HepG2 (cell line): ENCODE measurements at regions not wholly inside any gene's neighbourhood (a gene's known extent, or its start where the extent isn't known, plus 50 kb on each side); places are given as distances from the start of the nearest gene placed in this dataset.

Source experiments
- ATAC-seq: fragments of 200-7000 bp; cut with Tn5 transposase; 3 replicates; pipeline ENCODE4 v1.9.1; 2020; ENCODE audit warnings: mild to moderate bottlenecking, moderate library complexity
- BruUV-seq: library from RNA; stranded (reverse); fragments of 400-500 nt; replicated peaks from 2 replicates; lab custom pipeline; 2021; lab: Mats Ljungman, UMichigan
- CTCF ChIA-PET: fragments of 300-600 bp; formaldehyde crosslinking; extraction: SDS; loops from one replicate; lab custom pipeline; 2021; ENCODE audit warnings: low total read pairs, inconsistent platforms, low intra/inter-chr PET ratio; lab: Yijun Ruan, JAX
- POLR2A ChIA-PET: fragments of 350-600 bp; sonication (Branson Sonifier 250); formaldehyde crosslinking; loops from one replicate; lab custom pipeline; 2020; ENCODE audit warnings: antibody characterized with exemption, inconsistent platforms; lab: Yijun Ruan, JAX
- DNase-seq: peaks from one replicate; pipeline ENCODE4 v3.0.0-alpha.2; 2015; ENCODE audit warnings: low spot score
- FAIRE-seq: peaks from 3 replicates; lab custom pipeline; 2011; peaks lifted over from hg19 to GRCh38; lab: Jason Lieb, UNC
- H2AFZ ChIP-seq: one replicate; pipeline ENCODE4 v1.6.1; 2011; ENCODE audit warnings: low read length, inconsistent platforms
- H3K27ac ChIP-seq: fragments of 300-600 bp; 3 replicates; pipeline ENCODE4 v1.8.0; 2011; ENCODE audit warnings: mixed run types, mild to moderate bottlenecking, mixed read lengths, low read length, inconsistent platforms; ENCODE audit not compliant: insufficient read depth; ENCODE audit errors: extremely low read length
- H3K27me3 ChIP-seq, 2 experiments: fragments of 200-600 bp in 1 of 2; 2 replicates in 1 of 2; 3 replicates in 1 of 2; pipeline versions ENCODE4 v1.6.0 to v1.8.0; 2011; ENCODE audit warnings: low read length in 2 of 2, mild to moderate bottlenecking in 2 of 2, moderate library complexity in 2 of 2, inconsistent platforms in 1 of 2; ENCODE audit not compliant: insufficient read depth in 2 of 2, control insufficient read depth in 1 of 2
- H3K36me3 ChIP-seq, 2 experiments: fragments of 200-600 bp in 1 of 2; replicated peaks in 1 of 2; 2 replicates in 1 of 2; 3 replicates in 1 of 2; pipeline versions ENCODE4 v1.5.1 to v1.8.0; 2011; ENCODE audit warnings: low read length in 2 of 2, inconsistent platforms in 1 of 2; ENCODE audit not compliant: insufficient read depth in 2 of 2, control insufficient read depth in 1 of 2
- H3K4me1 ChIP-seq: 2 replicates; pipeline ENCODE4 v1.5.1; 2012; ENCODE audit warnings: low read length, inconsistent platforms; ENCODE audit not compliant: insufficient read depth
- H3K4me2 ChIP-seq: 2 replicates; pipeline ENCODE4 v1.6.0; 2011; ENCODE audit warnings: low read depth, low read length, inconsistent platforms
- H3K4me3 ChIP-seq, 3 experiments: fragments of 200-600 bp in 1 of 3; sonication (generic), shearing (Covaris generic) in 1 of 3; replicated peaks in 1 of 3; 2 replicates each; pipeline ENCODE4 v1.5.1; 2011 to 2016; ENCODE audit warnings: low read length in 3 of 3, inconsistent platforms in 2 of 3, low read depth in 2 of 3, mild to moderate bottlenecking in 2 of 3, control low read depth in 1 of 3, mixed read lengths in 1 of 3; ENCODE audit not compliant: insufficient read depth in 1 of 3
- H3K79me2 ChIP-seq: one replicate; pipeline ENCODE4 v1.6.1; 2011; ENCODE audit warnings: low read length, inconsistent platforms; ENCODE audit not compliant: insufficient read depth
- H3K9ac ChIP-seq: 2 replicates; pipeline ENCODE4 v1.6.0; 2011; ENCODE audit warnings: mild to moderate bottlenecking, low read depth, low read length, inconsistent platforms; ENCODE audit not compliant: insufficient read depth
- H3K9me3 ChIP-seq: 2 replicates; pipeline ENCODE4 v1.5.1; 2012; ENCODE audit warnings: mild to moderate bottlenecking, low read length
- H4K20me1 ChIP-seq: 2 replicates; pipeline ENCODE4 v1.6.0; 2011; ENCODE audit warnings: inconsistent platforms, mild to moderate bottlenecking, low read length, moderate library complexity; ENCODE audit not compliant: insufficient read depth
- GPN1 ChIP-seq: sonication (generic); formaldehyde crosslinking; IDR thresholded peaks from 2 replicates; pipeline ENCODE4 v1.5.1; 2020; ENCODE audit warnings: missing genetic modification reagents, borderline replicate concordance
- HNRNPH1 ChIP-seq: fragments of 200-400 bp; formaldehyde crosslinking; optimal IDR thresholded peaks from 2 replicates; pipeline ENCODE3; 2017; ENCODE audit warnings: mild to moderate bottlenecking, low read depth, low read length
- KDM2A ChIP-seq: sonication (generic); formaldehyde crosslinking; IDR thresholded peaks from 2 replicates; pipeline ENCODE4 v1.4.0; 2020; ENCODE audit warnings: low read depth, missing genetic modification reagents, borderline replicate concordance
- MBD4 ChIP-seq: IDR thresholded peaks from 2 replicates; pipeline ENCODE4 v1.6.1; 2012; ENCODE audit warnings: low read length, inconsistent platforms, borderline replicate concordance
- MTA1 ChIP-seq: sonication (generic); formaldehyde crosslinking; IDR thresholded peaks from 2 replicates; pipeline ENCODE4 v1.4.0; 2020; ENCODE audit warnings: missing genetic modification reagents, mild to moderate bottlenecking, borderline replicate concordance
- MYNN ChIP-seq: sonication (generic); formaldehyde crosslinking; IDR thresholded peaks from 2 replicates; pipeline ENCODE4 v1.4.0; 2020; ENCODE audit warnings: mild to moderate bottlenecking, low read depth, missing genetic modification reagents
- NFYB ChIP-seq: sonication (generic); formaldehyde crosslinking; IDR thresholded peaks from 2 replicates; pipeline ENCODE4 v1.4.0; 2020; ENCODE audit warnings: missing genetic modification reagents
- SAFB2 ChIP-seq: sonication (generic); formaldehyde crosslinking; IDR thresholded peaks from 2 replicates; pipeline ENCODE4 v1.5.1; 2020; ENCODE audit warnings: missing genetic modification reagents, low read depth, mild to moderate bottlenecking, borderline replicate concordance
- SMC3 ChIP-seq: IDR thresholded peaks from 2 replicates; pipeline ENCODE4 v1.6.1; 2011; ENCODE audit warnings: low read length, improper control_type of control experiment
- ZFP36 ChIP-seq: fragments of 150-350 bp; IDR thresholded peaks from 2 replicates; pipeline ENCODE4 v1.6.1; 2018; ENCODE audit warnings: borderline replicate concordance, low read length, low read depth; ENCODE audit not compliant: partially characterized antibody
- ZKSCAN1 ChIP-seq: fragments of 150-350 bp; IDR thresholded peaks from 2 replicates; pipeline ENCODE4 v1.6.1; 2014; ENCODE audit warnings: low read length
- ZNF10 ChIP-seq: sonication (generic); formaldehyde crosslinking; IDR thresholded peaks from 2 replicates; pipeline ENCODE4 v1.4.0; 2020; ENCODE audit warnings: mild to moderate bottlenecking, low read depth, missing genetic modification reagents, borderline replicate concordance
- ZNF572 ChIP-seq: sonication (generic); formaldehyde crosslinking; IDR thresholded peaks from 2 replicates; pipeline ENCODE4 v1.5.1; 2020; ENCODE audit warnings: mild to moderate bottlenecking, missing genetic modification reagents
- WGBS: methylation state at CpG from one replicate; pipeline ENCODE4 v1.1.6; 2017; ENCODE audit warnings: low lambda C conversion rate; 5-methylcytosine and 5-hydroxymethylcytosine counted together
- in situ Hi-C: cut with HindIII; loops from 2 replicates; pipeline ENCODE4 v1.10.0; 2017; ENCODE audit warnings: low pct_unique_long_range_greater_than_20kb; ENCODE audit not compliant: extremely low pct_ligation_motif_present
- intact Hi-C: fragments of 100-400 bp; cut with micrococcal nuclease; formaldehyde crosslinking; loops from one replicate; pipeline ENCODE4 v1.10.0; 2022; ENCODE audit not compliant: unreplicated experiment
- TF ChIP-seq, protein P1 (sequence below): sonication (generic); formaldehyde crosslinking; IDR thresholded peaks from 2 replicates; pipeline ENCODE4 v1.5.1; 2020; ENCODE audit warnings: missing genetic modification reagents, mild to moderate bottlenecking, borderline replicate concordance

DNA sequence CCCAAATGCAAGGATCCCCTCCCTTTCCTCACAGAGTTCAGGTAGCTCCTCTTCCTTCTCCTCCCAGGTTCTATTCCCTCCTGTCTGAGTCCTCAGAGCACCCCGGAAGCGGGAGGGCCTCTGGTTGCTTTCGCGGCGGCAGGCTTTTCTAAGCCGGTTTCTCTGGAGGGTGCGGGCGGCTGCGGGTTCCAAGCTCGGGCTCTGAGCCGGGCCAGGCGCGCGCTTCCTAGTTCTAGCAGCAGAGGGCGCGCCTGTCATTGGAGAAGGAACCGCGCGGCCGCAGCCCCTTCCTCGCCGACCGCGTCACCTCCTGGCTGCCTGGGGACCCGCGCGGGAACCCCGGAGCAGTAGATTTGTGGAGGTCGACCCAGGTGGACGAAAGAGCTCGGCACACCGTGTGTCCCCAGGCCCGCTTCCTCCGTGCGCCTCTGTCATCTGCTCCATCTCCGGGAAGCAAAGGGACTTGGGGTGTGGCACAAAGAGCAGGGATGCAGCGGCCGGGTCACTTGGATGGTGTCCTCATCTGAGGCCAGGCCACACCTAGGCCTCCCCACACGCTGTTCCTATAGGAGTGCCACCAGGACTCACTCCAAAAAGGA lies 389.0 kb upstream of the PODXL start (continued):
- peak; percentile 11; the same call in 1 of the 2 replicates for TF ChIP-seq SMC3
- no peak for TF ChIP-seq ZNF10

DNA sequence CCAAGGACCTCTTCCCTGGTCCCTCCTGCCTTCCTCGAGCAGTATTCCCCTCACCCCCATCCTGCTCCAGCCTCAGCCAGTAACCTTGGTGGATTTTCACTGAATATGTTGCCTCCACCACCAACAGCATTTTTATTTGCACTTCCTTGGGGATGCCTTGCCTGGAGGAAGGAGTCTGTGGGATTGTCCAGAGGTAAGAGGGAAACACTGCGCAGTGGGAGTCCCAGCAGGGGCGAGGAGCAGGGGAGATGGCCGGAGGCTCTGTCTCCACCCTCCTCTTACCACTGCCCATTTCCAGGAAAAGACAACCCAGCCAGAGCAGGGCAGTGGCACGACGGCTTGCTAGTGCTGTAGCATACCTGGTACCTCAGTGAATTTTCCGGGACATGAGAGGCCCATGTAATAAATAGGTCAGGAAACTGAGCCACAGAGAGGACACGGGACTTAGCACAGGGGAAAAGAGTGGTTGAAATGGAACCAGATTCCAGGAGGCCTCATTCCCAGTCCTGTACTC lies 388.2 kb upstream of the PODXL start:
- no peak overlapping the region for H3K27ac ChIP-seq
- H3K4me2 ChIP-seq: no peak overlapping the region
- H3K9me3 ChIP-seq: no peaks in the 10 kb centered on the region
- H2AFZ ChIP-seq: no peak overlapping the region
- no peaks in the 10 kb centered on the region for H3K36me3 ChIP-seq
- ChIA-PET POLR2A (no interaction called here), CTCF (interaction anchor here (1.6 to 2.6 kb wide), 3 partner anchors 105 to 636 kb away, joined by 7 to 13 read pairs (median 9); no protein-coding TSS in a partner anchor)
- H4K20me1 ChIP-seq: no peaks in the 10 kb centered on the region
- H3K4me3 ChIP-seq: no peak overlapping the region
- peaks cover 29% of the 10 kb centered on the region for H3K4me1 ChIP-seq
- no peaks in the 10 kb centered on the region for H3K79me2 ChIP-seq
- intact Hi-C loops (loop anchor here (1.0 kb wide), 2 partner anchors 105 to 307 kb away; no protein-coding TSS in a partner anchor), in situ Hi-C loops (loop anchor here (5.0 to 10.0 kb wide), 3 partner anchors 210 to 633 kb away; partner anchors contain the start of gene PLXNA4)
- 19% methylated on average over 6 of the region's 8 CpGs for WGBS
- DNase-seq: no peak
- TF ChIP-seq MBD4: no peak
- TF ChIP-seq, protein P1, sequence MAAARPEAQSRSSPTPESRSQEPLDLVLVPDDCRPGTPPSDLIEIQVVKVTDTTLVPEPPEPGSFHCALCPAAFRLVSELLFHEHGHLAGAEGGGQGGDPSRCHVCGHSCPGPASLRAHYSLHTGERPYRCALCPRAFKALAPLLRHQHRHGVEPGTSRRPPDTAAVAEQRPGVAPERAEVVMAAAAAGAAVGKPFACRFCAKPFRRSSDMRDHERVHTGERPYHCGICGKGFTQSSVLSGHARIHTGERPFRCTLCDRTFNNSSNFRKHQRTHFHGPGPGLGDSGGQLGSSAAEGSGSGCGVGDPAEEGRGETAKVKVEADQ (CRISPR knock-in tag): no peak
- TF ChIP-seq MYNN: no peak
- no peak for TF ChIP-seq ZKSCAN1
- TF ChIP-seq SAFB2 (CRISPR knock-in tag): no peak
- no peak for TF ChIP-seq MTA1 (CRISPR knock-in tag)
- TF ChIP-seq HNRNPH1: no peak
- no peak for TF ChIP-seq ZFP36
- no peak for TF ChIP-seq GPN1 (CRISPR knock-in tag)
- no peak for TF ChIP-seq NFYB (CRISPR knock-in tag)
- no peak for TF ChIP-seq ZNF572 (CRISPR knock-in tag)
- no peak for TF ChIP-seq KDM2A (CRISPR knock-in tag)
- ATAC-seq: no peak
- no peak overlapping the region for H3K9ac ChIP-seq
- no TSS peak for BruUV-seq
- peaks cover 4 to 38% of the 10 kb centered on the region in 2 experiments; a peak in 4 of 5 replicates for H3K27me3 ChIP-seq
- FAIRE-seq: no peak
